ENCODE measurements at regions not wholly inside any gene's neighbourhood (a gene's known extent, or its start where the extent isn't known, plus 50 kb on each side); places are given as distances from the start of the nearest gene placed in this dataset.

DNA sequence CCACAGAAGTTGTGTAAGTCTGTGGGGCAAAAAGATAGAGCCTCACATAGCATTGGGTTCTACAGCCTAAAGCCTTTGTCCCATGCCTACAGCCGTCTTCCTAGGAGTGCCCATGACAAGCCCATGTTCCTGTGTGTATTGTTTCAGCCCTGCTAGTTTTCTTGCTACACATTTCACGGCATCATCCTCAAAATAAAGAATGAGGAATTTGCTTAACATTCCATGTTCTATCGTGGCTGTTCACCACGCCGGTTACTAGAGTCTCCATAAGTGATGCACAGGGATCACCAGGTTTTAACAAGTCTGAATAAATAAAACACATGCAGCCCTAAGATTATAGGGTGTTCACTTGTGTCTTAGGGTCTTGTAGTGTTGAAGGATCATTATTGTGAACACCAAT lies 87.4 kb upstream of the NGF start:
- no peak for DNase-seq (ENCODE audit: extremely low read depth, low read depth)
- TF ChIP-seq, protein P1, sequence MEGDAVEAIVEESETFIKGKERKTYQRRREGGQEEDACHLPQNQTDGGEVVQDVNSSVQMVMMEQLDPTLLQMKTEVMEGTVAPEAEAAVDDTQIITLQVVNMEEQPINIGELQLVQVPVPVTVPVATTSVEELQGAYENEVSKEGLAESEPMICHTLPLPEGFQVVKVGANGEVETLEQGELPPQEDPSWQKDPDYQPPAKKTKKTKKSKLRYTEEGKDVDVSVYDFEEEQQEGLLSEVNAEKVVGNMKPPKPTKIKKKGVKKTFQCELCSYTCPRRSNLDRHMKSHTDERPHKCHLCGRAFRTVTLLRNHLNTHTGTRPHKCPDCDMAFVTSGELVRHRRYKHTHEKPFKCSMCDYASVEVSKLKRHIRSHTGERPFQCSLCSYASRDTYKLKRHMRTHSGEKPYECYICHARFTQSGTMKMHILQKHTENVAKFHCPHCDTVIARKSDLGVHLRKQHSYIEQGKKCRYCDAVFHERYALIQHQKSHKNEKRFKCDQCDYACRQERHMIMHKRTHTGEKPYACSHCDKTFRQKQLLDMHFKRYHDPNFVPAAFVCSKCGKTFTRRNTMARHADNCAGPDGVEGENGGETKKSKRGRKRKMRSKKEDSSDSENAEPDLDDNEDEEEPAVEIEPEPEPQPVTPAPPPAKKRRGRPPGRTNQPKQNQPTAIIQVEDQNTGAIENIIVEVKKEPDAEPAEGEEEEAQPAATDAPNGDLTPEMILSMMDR (IDR thresholded peaks at IDR 0.05; ENCODE audit: low read depth, low read length): no peak

- no peak for DNase-seq (ENCODE audit: extremely low read depth, low read depth)
- TF ChIP-seq, protein P1 (IDR thresholded peaks at IDR 0.05; ENCODE audit: low read depth, low read length): no peak
Observed at GRCh38 chr1:115423776-115424175, 85.7 kb upstream of the NGF start.

DNA sequence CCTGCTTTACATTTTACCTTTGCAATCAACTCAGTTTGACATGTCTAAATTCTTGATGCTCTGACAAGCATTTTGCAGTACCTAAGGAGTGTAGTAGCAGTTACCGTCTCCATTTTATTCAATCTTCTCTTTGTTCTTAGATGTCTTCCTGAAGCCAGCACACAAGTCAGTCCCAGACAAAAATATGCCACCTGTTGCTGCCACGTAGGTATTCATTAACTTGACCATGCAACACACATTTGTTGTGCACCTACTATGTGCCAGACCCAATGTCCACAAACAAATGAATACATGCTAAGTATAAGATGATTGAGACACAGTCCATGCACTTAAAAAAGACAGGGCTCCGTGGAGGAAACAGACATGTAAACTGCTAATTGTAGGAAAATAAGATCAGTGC lies 81.5 kb upstream of the NGF start:
- TF ChIP-seq, protein P1 (IDR thresholded peaks at IDR 0.05; ENCODE audit: low read depth, low read length): no peak
- DNase-seq (ENCODE audit: extremely low read depth, low read depth): no peak

DNA sequence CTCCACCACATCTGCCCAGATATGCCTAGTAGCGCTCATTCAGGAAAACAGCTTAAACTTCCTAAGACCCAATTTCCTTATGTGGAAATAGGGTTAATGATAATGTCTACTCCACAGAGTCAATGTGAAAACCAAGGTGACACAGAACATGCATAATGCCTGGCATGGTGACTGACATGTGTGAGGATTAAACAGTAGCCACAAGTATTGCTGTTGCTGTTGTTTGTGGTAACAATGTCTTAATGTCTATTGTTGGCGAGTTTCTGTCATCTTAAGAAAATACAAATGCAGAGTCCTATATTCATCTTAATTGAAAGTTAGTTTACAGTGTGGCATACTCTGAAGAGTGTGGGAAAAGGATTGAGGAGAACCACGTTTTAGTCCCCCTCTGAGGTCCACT lies 75.6 kb upstream of the NGF start:
- TF ChIP-seq, protein P1 (IDR thresholded peaks at IDR 0.05; ENCODE audit: low read depth, low read length): no peak
- DNase-seq (ENCODE audit: extremely low read depth, low read depth): no peak

DNA sequence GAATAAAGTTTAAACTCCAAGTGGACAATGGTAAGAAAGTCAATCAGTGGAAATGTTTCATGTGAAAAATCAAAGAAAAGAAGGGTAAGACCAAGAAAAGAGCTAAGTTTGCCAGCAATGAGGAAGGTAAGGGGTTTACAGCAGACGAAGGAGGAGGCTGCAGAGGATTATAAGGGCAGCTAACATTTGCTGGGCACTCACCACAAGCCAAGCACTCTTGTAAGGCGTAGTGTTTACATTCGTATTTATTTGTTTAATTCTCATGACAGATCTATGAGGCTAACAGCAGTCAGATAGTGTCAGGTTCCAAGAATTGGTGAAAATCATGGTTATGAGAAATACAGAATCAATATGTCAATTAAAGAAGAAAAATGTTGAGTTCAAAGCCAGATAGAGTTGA lies 75.2 kb upstream of the NGF start:
- TF ChIP-seq, protein P1 (IDR thresholded peaks at IDR 0.05; ENCODE audit: low read depth, low read length): no peak
- no peak for DNase-seq (ENCODE audit: extremely low read depth, low read depth)

GRCh38 chr1:115412733-115413132 lies 74.7 kb upstream of the NGF start:
- TF ChIP-seq, protein P1 (IDR thresholded peaks at IDR 0.05; ENCODE audit: low read depth, low read length): no peak

GRCh38 chr1:115412286-115412685 lies 74.2 kb upstream of the NGF start:
- TF ChIP-seq, protein P1 (IDR thresholded peaks at IDR 0.05; ENCODE audit: low read depth, low read length): no peak
- DNase-seq (ENCODE audit: extremely low read depth, low read depth): no peak

More at GRCh38 chr1:115412733-115413132, 74.7 kb upstream of the NGF start:
- no peak for DNase-seq (ENCODE audit: extremely low read depth, low read depth)

Measured in AG09319 (cell line).